A673 (cell line): ENCODE measurements at regions not wholly inside any gene's neighbourhood (a gene's known extent, or its start where the extent isn't known, plus 50 kb on each side); places are given as distances from the start of the nearest gene placed in this dataset.

Experiments
- BruUV-seq: library from RNA; stranded (reverse); fragments of 400-500 nt; replicated peaks from 2 replicates; lab custom pipeline; 2021; lab: Mats Ljungman, UMichigan
- CTCF ChIA-PET: fragments of 300-600 bp; sonication (Branson Sonifier 250); formaldehyde crosslinking; loops from one replicate; lab custom pipeline; 2022; ENCODE audit warnings: antibody characterized with exemption; lab: Charles Lee
- POLR2A ChIA-PET: fragments of 300-600 bp; sonication (Branson Sonifier 250); formaldehyde crosslinking; loops from one replicate; lab custom pipeline; 2022; ENCODE audit warnings: antibody characterized with exemption; ENCODE audit not compliant: low non-redundant PET; lab: Charles Lee
- DNase-seq: peaks from one replicate; pipeline ENCODE4 v3.0.0-alpha.2; 2015; ENCODE audit warnings: low spot score
- H3K27ac ChIP-seq: fragments of 200-600 bp; sonication (generic); 2 replicates; pipeline ENCODE4 v1.5.1; 2016; ENCODE audit warnings: mixed run types, low read depth, mild to moderate bottlenecking, mixed read lengths, antibody characterized with exemption, low read length; ENCODE audit not compliant: poor library complexity, severe bottlenecking
- H3K27me3 ChIP-seq: fragments of 200-600 bp; sonication (generic); replicated peaks from 2 replicates; pipeline ENCODE4 v1.6.1; 2017; ENCODE audit warnings: mixed run types, low read depth, mild to moderate bottlenecking, mixed read lengths, antibody characterized with exemption, low read length; ENCODE audit not compliant: insufficient read depth, poor library complexity
- H3K36me3 ChIP-seq: fragments of 200-600 bp; sonication (generic); 2 replicates; pipeline ENCODE4 v1.6.1; 2016; ENCODE audit warnings: mixed run types, mild to moderate bottlenecking, mixed read lengths, antibody characterized with exemption, low read length; ENCODE audit not compliant: insufficient read depth, poor library complexity, severe bottlenecking
- H3K4me1 ChIP-seq: fragments of 200-600 bp; sonication (generic); 2 replicates; pipeline ENCODE4 v1.6.1; 2017; ENCODE audit warnings: mixed run types, mild to moderate bottlenecking, mixed read lengths, antibody characterized with exemption, low read length; ENCODE audit not compliant: insufficient read depth, poor library complexity, severe bottlenecking
- H3K4me3 ChIP-seq: fragments of 200-600 bp; sonication (generic); 2 replicates; pipeline ENCODE4 v1.5.1; 2016; ENCODE audit warnings: low read depth, mixed run types, mild to moderate bottlenecking, mixed read lengths, low read length; ENCODE audit not compliant: poor library complexity, severe bottlenecking
- H3K9me3 ChIP-seq: fragments of 200-600 bp; sonication (generic); 2 replicates; pipeline ENCODE4 v1.6.1; 2016; ENCODE audit warnings: mixed run types, low read depth, mild to moderate bottlenecking, mixed read lengths, antibody characterized with exemption, low read length; ENCODE audit not compliant: poor library complexity, severe bottlenecking
- CTCF ChIP-seq: fragments of 300-800, 200-600 bp; sonication (generic); conservative IDR thresholded peaks from 2 replicates; pipeline ENCODE4 v1.5.1; 2017; ENCODE audit warnings: low read depth, mild to moderate bottlenecking, antibody characterized with exemption, low read length, moderate library complexity, mixed read lengths
- EZH2 ChIP-seq: fragments of 200-600 bp; sonication (generic); IDR thresholded peaks from 2 replicates; pipeline ENCODE4 v1.6.1; 2017; ENCODE audit warnings: borderline replicate concordance, low read depth, mild to moderate bottlenecking, mixed read lengths, antibody characterized with exemption, low read length; ENCODE audit not compliant: poor library complexity, severe bottlenecking
- intact Hi-C: fragments of 100-400 bp; cut with micrococcal nuclease; formaldehyde crosslinking; loops from one replicate; pipeline ENCODE4 v1.10.0; 2022; ENCODE audit not compliant: unreplicated experiment

GRCh38 chr14:85338895-85339294 is 191.0 kb upstream of the FLRT2 start:
- Histone ChIP-seq H3K36me3 (no peaks in the 10 kb centered on the region), H3K4me3 (no peak overlapping the region), H3K27ac (no peak overlapping the region), H3K9me3 (no peaks in the 10 kb centered on the region), H3K4me1 (no peaks in the 10 kb centered on the region), H3K27me3 (no peaks in the 10 kb centered on the region)
- ChIA-PET POLR2A (no interaction called here), CTCF (no interaction called here)
- TF ChIP-seq CTCF (no peak), EZH2 (no peak)
- intact Hi-C loops: no loop called here
- no TSS peak for BruUV-seq
- no peak for DNase-seq

GRCh38 chr14:85342858-85343607 is 186.9 kb upstream of the FLRT2 start:
- H3K27me3 ChIP-seq: no peaks in the 10 kb centered on the region
- intact Hi-C loops: no loop called here
- H3K9me3 ChIP-seq: no peaks in the 10 kb centered on the region
- H3K27ac ChIP-seq: no peak overlapping the region
- no TSS peak for BruUV-seq
- H3K4me1 ChIP-seq: no peaks in the 10 kb centered on the region
- CTCF ChIA-PET: no interaction called here
- DNase-seq: no peak
- no peaks in the 10 kb centered on the region for H3K36me3 ChIP-seq
- POLR2A ChIA-PET: no interaction called here
- TF ChIP-seq CTCF: no peak
- TF ChIP-seq EZH2: no peak
- no peak overlapping the region for H3K4me3 ChIP-seq

GRCh38 chr14:85344171-85344570 is 185.8 kb upstream of the FLRT2 start:
- no peak overlapping the region for H3K4me3 ChIP-seq
- H3K36me3 ChIP-seq: no peaks in the 10 kb centered on the region
- intact Hi-C loops: no loop called here
- POLR2A ChIA-PET: interaction anchor here (0.7 kb wide), 1 partner anchor 1119 kb away, joined by 3 read pairs; no protein-coding TSS in a partner anchor
- DNase-seq: no peak
- no peaks in the 10 kb centered on the region for H3K9me3 ChIP-seq
- CTCF ChIA-PET: no interaction called here
- TF ChIP-seq CTCF: no peak
- H3K27me3 ChIP-seq: no peaks in the 10 kb centered on the region
- no peak overlapping the region for H3K27ac ChIP-seq
- no TSS peak for BruUV-seq
- H3K4me1 ChIP-seq: no peaks in the 10 kb centered on the region
